Loucy (cell line): ENCODE measurements at regions not wholly inside any gene's neighbourhood (a gene's known extent, or its start where the extent isn't known, plus 50 kb on each side); places are given as distances from the start of the nearest gene placed in this dataset.

Source experiments
- H2AFZ ChIP-seq: fragments of 200-600 bp; sonication (generic); 2 replicates; pipeline ENCODE4 v1.6.0; 2016; ENCODE audit warnings: antibody characterized with exemption, mild to moderate bottlenecking, low read length, moderate library complexity
- H3F3A ChIP-seq: fragments of 200-600 bp; 2 replicates; pipeline ENCODE4 v1.6.0; 2016; ENCODE audit warnings: antibody characterized with exemption, low read depth, mild to moderate bottlenecking
- H3K27me3 ChIP-seq: fragments of 200-600 bp; sonication (generic); 2 replicates; pipeline ENCODE4 v1.6.1; 2014; ENCODE audit warnings: low read length, mild to moderate bottlenecking; ENCODE audit not compliant: insufficient read depth, poor library complexity, severe bottlenecking
- H3K36me3 ChIP-seq: fragments of 200-600 bp; sonication (generic); 2 replicates; pipeline ENCODE4 v1.6.1; 2016; ENCODE audit warnings: low read length; ENCODE audit not compliant: insufficient read depth
- H3K4me1 ChIP-seq: fragments of 200-600 bp; sonication (generic); 2 replicates; pipeline ENCODE4 v1.5.1; 2014; ENCODE audit warnings: low read length, mild to moderate bottlenecking; ENCODE audit not compliant: insufficient read depth, poor library complexity, severe bottlenecking
- H3K4me2 ChIP-seq: fragments of 200-600 bp; sonication (generic); 2 replicates; pipeline ENCODE4 v1.6.0; 2014; ENCODE audit warnings: antibody characterized with exemption, low read length, low read depth, mild to moderate bottlenecking; ENCODE audit not compliant: poor library complexity, severe bottlenecking
- H3K4me3 ChIP-seq: fragments of 200-600 bp; sonication (generic); 2 replicates; pipeline ENCODE4 v1.5.1; 2014; ENCODE audit warnings: low read length, mild to moderate bottlenecking, mixed read lengths; ENCODE audit not compliant: poor library complexity, severe bottlenecking
- H3K79me2 ChIP-seq: fragments of 200-600 bp; sonication (generic); 2 replicates; pipeline ENCODE4 v1.6.1; 2014; ENCODE audit warnings: low read length; ENCODE audit not compliant: insufficient read depth
- H3K9ac ChIP-seq: fragments of 200-600 bp; sonication (generic); 2 replicates; pipeline ENCODE4 v1.6.0; 2014; ENCODE audit warnings: mild to moderate bottlenecking, low read depth, low read length, moderate library complexity; ENCODE audit not compliant: poor library complexity, severe bottlenecking
- H3K9me2 ChIP-seq: fragments of 200-600 bp; sonication (generic); replicated peaks from 2 replicates; pipeline ENCODE4 v1.6.1; 2016; ENCODE audit warnings: low read depth, low read length, mixed read lengths
- H3K9me3 ChIP-seq: fragments of 200-600 bp; sonication (generic); 2 replicates; pipeline ENCODE4 v1.6.1; 2014; ENCODE audit warnings: mild to moderate bottlenecking, antibody characterized with exemption, low read length, low read depth; ENCODE audit not compliant: insufficient read depth
- H4K20me1 ChIP-seq: fragments of 200-600 bp; sonication (generic); 2 replicates; pipeline ENCODE4 v1.6.0; 2014; ENCODE audit warnings: antibody characterized with exemption, low read length, mild to moderate bottlenecking; ENCODE audit not compliant: insufficient read depth, poor library complexity, severe bottlenecking
- EZH2phosphoT487 ChIP-seq: fragments of 200-600 bp; IDR thresholded peaks from 2 replicates; pipeline ENCODE4 v1.6.1; 2018; ENCODE audit warnings: antibody characterized with exemption, mild to moderate bottlenecking, moderate library complexity, borderline replicate concordance
- TF ChIP-seq, protein P1 (sequence below): fragments of 200-600 bp; sonication (generic); conservative IDR thresholded peaks from 2 replicates; pipeline ENCODE4 v1.5.1; 2014; ENCODE audit warnings: mild to moderate bottlenecking, antibody characterized with exemption, low read length

DNA sequence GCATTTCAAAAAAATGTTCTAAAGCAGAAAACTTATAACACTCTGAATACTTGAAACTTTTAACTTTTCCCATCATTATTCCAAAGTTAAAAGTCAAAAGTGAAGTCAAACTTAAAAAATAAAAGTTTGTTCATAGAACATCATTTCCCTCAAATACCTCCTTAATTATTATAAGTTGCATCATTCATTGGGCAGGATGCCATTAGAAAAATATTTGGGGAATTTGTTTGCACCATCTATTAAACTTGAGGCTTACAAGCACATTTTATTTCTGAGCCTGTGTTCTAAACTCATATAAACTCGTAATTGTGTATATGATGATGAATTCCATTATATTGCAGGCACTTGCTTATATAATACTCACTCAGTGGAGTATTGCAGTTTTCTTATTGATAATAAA, 588.0 kb upstream of the NRXN1 start:
- no peak overlapping the region for H3K4me3 ChIP-seq
- H2AFZ ChIP-seq, result no peak overlapping the region
- H3K79me2 ChIP-seq, result no peaks in the 10 kb centered on the region

GRCh38 chr2:51612387-51612786, 580.5 kb upstream of the NRXN1 start:
- peaks cover 7% of the 10 kb centered on the region; the same call in 1 of the 2 replicates for H3K9me3 ChIP-seq
- H4K20me1 ChIP-seq, result no peaks in the 10 kb centered on the region
- no peaks in the 10 kb centered on the region for H3K79me2 ChIP-seq
- H3K36me3 ChIP-seq, result no peaks in the 10 kb centered on the region
- no peak overlapping the region for H3K9ac ChIP-seq
- no peaks in the 10 kb centered on the region for H3K9me2 ChIP-seq
- H3K4me3 ChIP-seq, result no peak overlapping the region
- no peak overlapping the region for H2AFZ ChIP-seq
- TF ChIP-seq, protein P1, sequence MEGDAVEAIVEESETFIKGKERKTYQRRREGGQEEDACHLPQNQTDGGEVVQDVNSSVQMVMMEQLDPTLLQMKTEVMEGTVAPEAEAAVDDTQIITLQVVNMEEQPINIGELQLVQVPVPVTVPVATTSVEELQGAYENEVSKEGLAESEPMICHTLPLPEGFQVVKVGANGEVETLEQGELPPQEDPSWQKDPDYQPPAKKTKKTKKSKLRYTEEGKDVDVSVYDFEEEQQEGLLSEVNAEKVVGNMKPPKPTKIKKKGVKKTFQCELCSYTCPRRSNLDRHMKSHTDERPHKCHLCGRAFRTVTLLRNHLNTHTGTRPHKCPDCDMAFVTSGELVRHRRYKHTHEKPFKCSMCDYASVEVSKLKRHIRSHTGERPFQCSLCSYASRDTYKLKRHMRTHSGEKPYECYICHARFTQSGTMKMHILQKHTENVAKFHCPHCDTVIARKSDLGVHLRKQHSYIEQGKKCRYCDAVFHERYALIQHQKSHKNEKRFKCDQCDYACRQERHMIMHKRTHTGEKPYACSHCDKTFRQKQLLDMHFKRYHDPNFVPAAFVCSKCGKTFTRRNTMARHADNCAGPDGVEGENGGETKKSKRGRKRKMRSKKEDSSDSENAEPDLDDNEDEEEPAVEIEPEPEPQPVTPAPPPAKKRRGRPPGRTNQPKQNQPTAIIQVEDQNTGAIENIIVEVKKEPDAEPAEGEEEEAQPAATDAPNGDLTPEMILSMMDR, result no peak
- no peak for TF ChIP-seq EZH2phosphoT487
- H3K27me3 ChIP-seq, result no peaks in the 10 kb centered on the region
- H3K4me2 ChIP-seq, result no peak overlapping the region
- H3F3A ChIP-seq, result no peaks in the 10 kb centered on the region
- no peaks in the 10 kb centered on the region for H3K4me1 ChIP-seq

More for the DNA sequence above, 588.0 kb upstream of the NRXN1 start:
- H3K9me2 ChIP-seq, result no peaks in the 10 kb centered on the region
- TF ChIP-seq EZH2phosphoT487, result no peak
- TF ChIP-seq, protein P1, result no peak
- no peaks in the 10 kb centered on the region for H3F3A ChIP-seq
- H3K36me3 ChIP-seq, result no peaks in the 10 kb centered on the region
- H3K4me1 ChIP-seq, result no peaks in the 10 kb centered on the region
- H3K4me2 ChIP-seq, result no peak overlapping the region
- peaks cover 5% of the 10 kb centered on the region; the same call in 1 of the 2 replicates for H3K9me3 ChIP-seq
- H3K27me3 ChIP-seq, result no peaks in the 10 kb centered on the region
- H4K20me1 ChIP-seq, result no peaks in the 10 kb centered on the region
- no peak overlapping the region for H3K9ac ChIP-seq

DNA sequence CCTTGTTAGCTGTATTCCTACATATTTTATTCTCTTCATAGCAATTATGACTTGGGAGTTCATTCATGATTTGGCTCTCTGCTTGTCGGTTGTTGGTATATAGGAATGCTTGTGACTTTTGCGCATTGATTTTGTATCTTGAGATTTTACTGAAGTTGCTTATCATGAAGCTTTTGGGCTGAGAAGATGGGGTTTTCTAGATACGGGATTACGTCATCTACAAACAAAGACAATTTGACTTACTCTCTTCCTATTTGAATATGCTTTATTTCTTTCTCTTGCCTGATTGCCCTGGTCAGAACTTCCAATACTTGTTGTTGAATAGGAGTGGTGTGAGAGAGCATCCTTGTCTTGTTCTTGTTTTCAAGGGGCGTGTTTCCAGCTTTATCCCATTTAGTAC, 569.8 kb upstream of the NRXN1 start:
- Histone ChIP-seq H3K27me3 (no peaks in the 10 kb centered on the region), H3K4me3 (no peak overlapping the region), H4K20me1 (no peaks in the 10 kb centered on the region), H3F3A (no peaks in the 10 kb centered on the region), H3K79me2 (no peaks in the 10 kb centered on the region), H3K9ac (no peak overlapping the region), H2AFZ (no peak overlapping the region), H3K4me2 (no peak overlapping the region), H3K9me2 (no peaks in the 10 kb centered on the region), H3K4me1 (no peaks in the 10 kb centered on the region), H3K36me3 (no peaks in the 10 kb centered on the region), H3K9me3 (no peaks in the 10 kb centered on the region)
- TF ChIP-seq, protein P1, result no peak
- no peak for TF ChIP-seq EZH2phosphoT487
